HL-60 (cell line): ENCODE measurements at regions not wholly inside any gene's neighbourhood (a gene's known extent, or its start where the extent isn't known, plus 50 kb on each side); places are given as distances from the start of the nearest gene placed in this dataset.

ENCODE experiments used
- DNase-seq, 2 experiments: peaks; one replicate each; pipeline ENCODE4 v3.0.0-alpha.2; 2010 to 2020; ENCODE audit warnings: low read depth in 1 of 2, low spot score in 1 of 2
- H3K27ac ChIP-seq: fragments of 250-450 bp; sonication (Bioruptor Pico); replicated peaks from 2 replicates; pipeline ENCODE4 v1.5.1; 2020; ENCODE audit warnings: mild to moderate bottlenecking, moderate library complexity
- H3K27me3 ChIP-seq: fragments of 250-450 bp; sonication (Bioruptor Pico); 2 replicates; pipeline ENCODE4 v1.5.1; 2021; ENCODE audit warnings: mild to moderate bottlenecking, moderate library complexity; ENCODE audit not compliant: insufficient read depth, poor library complexity, severe bottlenecking
- H3K4me3 ChIP-seq: replicated peaks from 2 replicates; pipeline ENCODE4 v1.5.1; 2011; ENCODE audit warnings: mild to moderate bottlenecking, control low read depth, low read length; ENCODE audit not compliant: insufficient read depth
- GABPA ChIP-seq: IDR thresholded peaks from 2 replicates; pipeline ENCODE4 v1.6.1; 2012; ENCODE audit warnings: low read depth
- POLR2AphosphoS5 ChIP-seq: IDR thresholded peaks from 2 replicates; pipeline ENCODE4 v1.6.1; 2012; ENCODE audit warnings: low read depth
- SPI1 ChIP-seq: IDR thresholded peaks from 2 replicates; pipeline ENCODE4 v1.6.1; 2012; ENCODE audit warnings: low read depth, mild to moderate bottlenecking, borderline replicate concordance
- TF ChIP-seq, protein P1 (sequence below): IDR thresholded peaks from 2 replicates; pipeline ENCODE4 v1.6.1; 2012; ENCODE audit warnings: low read depth; ENCODE audit not compliant: insufficient replicate concordance
- TF ChIP-seq, protein P2 (sequence below): IDR thresholded peaks from one replicate; pipeline ENCODE4 v1.5.1; 2011; ENCODE audit warnings: low read length, control low read depth, inconsistent platforms; ENCODE audit not compliant: insufficient read depth

DNA sequence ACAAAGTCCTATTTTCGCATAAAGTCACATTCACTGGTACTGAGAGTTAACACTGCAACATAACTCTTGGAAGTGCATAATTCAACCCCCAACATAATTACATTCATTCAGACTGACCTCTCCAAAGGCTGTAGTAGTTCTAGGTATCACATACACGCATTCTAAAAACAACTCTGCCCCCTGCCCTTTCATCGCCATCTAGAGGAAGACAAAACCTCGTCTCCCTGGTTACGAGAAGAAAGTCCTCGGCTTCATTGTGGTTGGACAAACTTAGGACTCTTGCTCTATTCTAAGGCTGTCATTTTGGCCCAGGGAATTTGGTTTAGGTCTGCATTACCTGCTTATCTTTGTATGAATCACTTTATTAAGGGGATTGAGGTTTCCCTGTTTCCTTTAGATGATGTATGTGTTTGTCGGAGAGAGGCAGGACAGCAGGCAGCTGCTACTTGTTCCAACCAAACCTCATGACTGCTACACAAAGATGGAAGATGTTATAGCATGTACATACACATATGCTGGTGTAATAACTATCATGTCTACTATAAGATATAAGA lies 215.4 kb upstream of the NRXN1 start:
- Histone ChIP-seq H3K27me3 (no peaks in the 10 kb centered on the region), H3K4me3 (no peak overlapping the region), H3K27ac (no peak overlapping the region)
- no peak for DNase-seq
- TF ChIP-seq, protein P1, sequence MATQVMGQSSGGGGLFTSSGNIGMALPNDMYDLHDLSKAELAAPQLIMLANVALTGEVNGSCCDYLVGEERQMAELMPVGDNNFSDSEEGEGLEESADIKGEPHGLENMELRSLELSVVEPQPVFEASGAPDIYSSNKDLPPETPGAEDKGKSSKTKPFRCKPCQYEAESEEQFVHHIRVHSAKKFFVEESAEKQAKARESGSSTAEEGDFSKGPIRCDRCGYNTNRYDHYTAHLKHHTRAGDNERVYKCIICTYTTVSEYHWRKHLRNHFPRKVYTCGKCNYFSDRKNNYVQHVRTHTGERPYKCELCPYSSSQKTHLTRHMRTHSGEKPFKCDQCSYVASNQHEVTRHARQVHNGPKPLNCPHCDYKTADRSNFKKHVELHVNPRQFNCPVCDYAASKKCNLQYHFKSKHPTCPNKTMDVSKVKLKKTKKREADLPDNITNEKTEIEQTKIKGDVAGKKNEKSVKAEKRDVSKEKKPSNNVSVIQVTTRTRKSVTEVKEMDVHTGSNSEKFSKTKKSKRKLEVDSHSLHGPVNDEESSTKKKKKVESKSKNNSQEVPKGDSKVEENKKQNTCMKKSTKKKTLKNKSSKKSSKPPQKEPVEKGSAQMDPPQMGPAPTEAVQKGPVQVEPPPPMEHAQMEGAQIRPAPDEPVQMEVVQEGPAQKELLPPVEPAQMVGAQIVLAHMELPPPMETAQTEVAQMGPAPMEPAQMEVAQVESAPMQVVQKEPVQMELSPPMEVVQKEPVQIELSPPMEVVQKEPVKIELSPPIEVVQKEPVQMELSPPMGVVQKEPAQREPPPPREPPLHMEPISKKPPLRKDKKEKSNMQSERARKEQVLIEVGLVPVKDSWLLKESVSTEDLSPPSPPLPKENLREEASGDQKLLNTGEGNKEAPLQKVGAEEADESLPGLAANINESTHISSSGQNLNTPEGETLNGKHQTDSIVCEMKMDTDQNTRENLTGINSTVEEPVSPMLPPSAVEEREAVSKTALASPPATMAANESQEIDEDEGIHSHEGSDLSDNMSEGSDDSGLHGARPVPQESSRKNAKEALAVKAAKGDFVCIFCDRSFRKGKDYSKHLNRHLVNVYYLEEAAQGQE = no peak
- TF ChIP-seq, protein P2, sequence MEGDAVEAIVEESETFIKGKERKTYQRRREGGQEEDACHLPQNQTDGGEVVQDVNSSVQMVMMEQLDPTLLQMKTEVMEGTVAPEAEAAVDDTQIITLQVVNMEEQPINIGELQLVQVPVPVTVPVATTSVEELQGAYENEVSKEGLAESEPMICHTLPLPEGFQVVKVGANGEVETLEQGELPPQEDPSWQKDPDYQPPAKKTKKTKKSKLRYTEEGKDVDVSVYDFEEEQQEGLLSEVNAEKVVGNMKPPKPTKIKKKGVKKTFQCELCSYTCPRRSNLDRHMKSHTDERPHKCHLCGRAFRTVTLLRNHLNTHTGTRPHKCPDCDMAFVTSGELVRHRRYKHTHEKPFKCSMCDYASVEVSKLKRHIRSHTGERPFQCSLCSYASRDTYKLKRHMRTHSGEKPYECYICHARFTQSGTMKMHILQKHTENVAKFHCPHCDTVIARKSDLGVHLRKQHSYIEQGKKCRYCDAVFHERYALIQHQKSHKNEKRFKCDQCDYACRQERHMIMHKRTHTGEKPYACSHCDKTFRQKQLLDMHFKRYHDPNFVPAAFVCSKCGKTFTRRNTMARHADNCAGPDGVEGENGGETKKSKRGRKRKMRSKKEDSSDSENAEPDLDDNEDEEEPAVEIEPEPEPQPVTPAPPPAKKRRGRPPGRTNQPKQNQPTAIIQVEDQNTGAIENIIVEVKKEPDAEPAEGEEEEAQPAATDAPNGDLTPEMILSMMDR = no peak
- TF ChIP-seq POLR2AphosphoS5 (no peak), SPI1 (no peak), GABPA (no peak)

DNA sequence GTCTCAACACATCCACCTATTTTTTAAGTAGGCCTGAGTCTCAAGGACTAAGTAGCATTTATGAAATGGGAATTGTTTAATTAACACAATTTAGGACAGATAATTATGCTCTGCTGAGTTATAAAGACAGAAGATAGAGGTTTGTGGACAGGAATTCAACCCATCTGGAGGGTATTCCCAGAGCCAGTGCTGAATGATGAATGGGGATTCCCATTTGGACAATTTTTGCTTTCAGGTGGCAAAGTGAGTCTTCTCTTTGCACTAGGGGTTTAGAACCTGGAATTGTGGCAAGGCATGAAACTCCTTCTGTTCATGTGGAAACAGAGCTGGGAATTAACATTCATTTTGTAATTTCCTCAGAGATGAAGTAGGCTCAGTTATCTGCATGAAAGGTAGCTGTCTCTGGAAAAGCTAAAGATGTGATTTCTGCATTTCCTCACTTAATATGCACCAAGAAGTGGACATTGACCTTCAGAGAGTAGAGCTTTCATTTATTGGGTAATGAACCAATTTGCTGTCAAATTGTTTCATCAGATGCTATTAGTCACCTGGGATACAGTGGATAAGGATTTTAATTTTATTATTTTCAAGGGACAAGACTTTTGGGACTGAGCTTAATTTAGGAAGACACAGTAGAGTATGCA lies 212.1 kb upstream of the NRXN1 start:
- Histone ChIP-seq H3K27me3 (no peaks in the 10 kb centered on the region), H3K4me3 (no peak overlapping the region), H3K27ac (no peak overlapping the region)
- TF ChIP-seq SPI1 = no peak
- no peak for TF ChIP-seq POLR2AphosphoS5
- TF ChIP-seq, protein P1 = no peak
- TF ChIP-seq, protein P2 = no peak
- no peak for TF ChIP-seq GABPA
- DNase-seq = no peak

DNA sequence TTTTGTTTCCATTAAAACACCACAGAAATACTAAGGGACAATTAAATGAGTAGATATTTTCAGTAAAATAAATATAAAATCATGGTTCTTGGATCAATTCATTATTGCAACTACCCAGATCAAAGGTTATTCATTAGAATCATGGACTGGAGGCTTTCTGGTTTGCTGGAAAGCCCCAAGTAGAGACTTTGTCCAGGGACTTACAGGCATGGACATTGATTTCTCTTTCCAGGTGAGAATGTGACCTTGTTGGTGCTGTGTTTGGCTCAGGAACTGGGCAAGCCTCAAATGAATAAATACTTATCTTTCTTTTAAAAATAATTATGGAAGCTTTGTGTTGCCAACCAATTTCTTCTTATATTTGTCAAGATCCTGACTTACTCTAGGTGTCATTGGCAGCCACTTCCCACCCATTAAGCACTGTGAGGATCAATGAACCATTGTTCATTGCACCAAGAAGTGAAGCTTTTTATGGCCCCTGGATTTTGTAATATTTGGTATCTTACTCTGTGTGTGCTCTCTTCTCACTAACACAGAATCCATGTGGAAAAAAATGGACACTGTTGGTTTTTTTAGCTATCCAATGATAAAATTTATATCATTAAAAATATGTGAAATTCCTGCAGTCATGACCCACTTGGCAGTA lies 205.8 kb upstream of the NRXN1 start:
- DNase-seq = no peak
- H3K4me3 ChIP-seq = no peak overlapping the region
- H3K27me3 ChIP-seq = no peaks in the 10 kb centered on the region
- no peak overlapping the region for H3K27ac ChIP-seq
- TF ChIP-seq SPI1 (no peak), POLR2AphosphoS5 (no peak), GABPA (no peak)
- TF ChIP-seq, protein P1 = no peak
- TF ChIP-seq, protein P2 = no peak
